NCI-H146 treated with DMSO at 0.1 percent for 48 hours (cell line): ENCODE measurements at regions not wholly inside any gene's neighbourhood (a gene's known extent, or its start where the extent isn't known, plus 50 kb on each side); places are given as distances from the start of the nearest gene placed in this dataset.
"Not testable (repeated sequence)": the region's sequence is repeated elsewhere in the genome, so short reads cannot be mapped to it uniquely, and the experiment has no call there.

Experiments
- DNase-seq: peaks from one replicate; lab custom pipeline; 2025; ENCODE audit not compliant: unreplicated experiment; lab: John Stamatoyannopoulos, UW

- not testable (repeated sequence) for DNase-seq
Observed at GRCh38 chr4:30869387-30869786, 149.2 kb downstream of the PCDH7 start.

GRCh38 chr4:30870513-30870912 is 150.3 kb downstream of the PCDH7 start:
- no peak for DNase-seq

GRCh38 chr4:30875658-30876269 is 155.6 kb downstream of the PCDH7 start:
- no peak for DNase-seq

- DNase-seq = no peak
Observed at GRCh38 chr4:30879855-30880598, 159.9 kb downstream of the PCDH7 start.

GRCh38 chr4:30881985-30882384 is 161.8 kb downstream of the PCDH7 start:
- DNase-seq = no peak

GRCh38 chr4:30882443-30882842 is 162.3 kb downstream of the PCDH7 start:
- DNase-seq = no peak

GRCh38 chr4:30882995-30883675 is 163.0 kb downstream of the PCDH7 start:
- DNase-seq = no peak

- DNase-seq = no peak
Observed at GRCh38 chr4:30901461-30902451, 181.6 kb downstream of the PCDH7 start.

GRCh38 chr4:30903502-30904214 is 183.5 kb downstream of the PCDH7 start:
- no peak for DNase-seq

- no peak for DNase-seq
Observed at GRCh38 chr4:30904215-30904555, 184.0 kb downstream of the PCDH7 start.

- DNase-seq = no peak
Observed at GRCh38 chr4:30904588-30904987, 184.4 kb downstream of the PCDH7 start.

GRCh38 chr4:30912098-30912714 is 192.0 kb downstream of the PCDH7 start:
- no peak for DNase-seq

GRCh38 chr4:30916337-30917274 is 196.4 kb downstream of the PCDH7 start:
- DNase-seq = no peak

GRCh38 chr4:30917946-30918345 is 197.8 kb downstream of the PCDH7 start:
- no peak for DNase-seq

GRCh38 chr4:30919458-30919857 is 199.3 kb downstream of the PCDH7 start:
- DNase-seq = no peak

- DNase-seq = no peak
Observed at GRCh38 chr4:30920043-30920442, 199.9 kb downstream of the PCDH7 start.

GRCh38 chr4:30922625-30923024 is 202.5 kb downstream of the PCDH7 start:
- no peak for DNase-seq

GRCh38 chr4:30924495-30924894 is 204.3 kb downstream of the PCDH7 start:
- DNase-seq = no peak

- no peak for DNase-seq
Observed at GRCh38 chr4:30929649-30930048, 209.5 kb downstream of the PCDH7 start.
